Ramos (cell line): ENCODE measurements at regions not wholly inside any gene's neighbourhood (a gene's known extent, or its start where the extent isn't known, plus 50 kb on each side); places are given as distances from the start of the nearest gene placed in this dataset.

Experiments
- in situ Hi-C: fragments of 300-500 bp; cut with MboI; formaldehyde crosslinking; loops from one replicate; pipeline ENCODE4 v1.14.3; 2022; ENCODE audit warnings: low sequenced_read_pairs; ENCODE audit not compliant: unreplicated experiment

DNA sequence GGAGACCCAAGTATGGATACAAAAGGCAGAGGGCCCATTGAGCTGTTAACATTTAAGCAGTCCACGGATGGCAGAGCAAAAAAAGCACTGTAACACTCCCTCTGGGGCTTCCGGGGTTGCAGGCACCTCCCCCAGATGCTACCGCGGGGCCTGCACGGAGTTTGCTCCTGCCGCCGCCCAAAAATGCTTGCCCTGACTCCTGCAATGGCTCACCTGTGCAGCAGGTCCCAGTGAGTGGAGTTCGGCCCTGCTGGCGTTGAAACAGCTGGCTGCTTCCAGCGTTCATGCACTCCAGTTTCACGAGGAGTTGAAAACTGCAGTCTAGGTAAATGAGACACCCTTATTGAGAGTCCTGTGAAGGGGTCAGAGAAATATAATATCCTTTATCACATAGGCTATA is 832.8 kb downstream of the NCAM2 start:
- in situ Hi-C loops: no loop called here

DNA sequence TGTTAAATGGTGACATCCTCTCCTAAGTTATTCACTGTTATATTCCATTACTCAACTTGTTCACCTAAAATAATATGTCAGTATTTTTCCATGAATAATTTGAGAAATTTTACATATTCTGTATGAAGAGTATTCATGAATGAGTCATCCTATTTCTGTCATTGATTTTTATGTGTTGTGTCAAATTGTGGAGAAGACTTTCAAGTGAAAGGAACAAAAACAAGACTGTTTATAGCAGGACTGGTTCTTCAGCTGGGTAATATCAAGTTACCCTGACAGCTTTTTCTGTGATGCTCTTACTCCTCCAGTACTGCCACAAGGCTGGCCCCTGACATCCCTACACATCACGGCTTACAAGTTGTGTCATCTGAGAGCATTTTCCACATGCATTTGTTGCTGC is 847.7 kb downstream of the NCAM2 start:
- in situ Hi-C loops: no loop called here

DNA sequence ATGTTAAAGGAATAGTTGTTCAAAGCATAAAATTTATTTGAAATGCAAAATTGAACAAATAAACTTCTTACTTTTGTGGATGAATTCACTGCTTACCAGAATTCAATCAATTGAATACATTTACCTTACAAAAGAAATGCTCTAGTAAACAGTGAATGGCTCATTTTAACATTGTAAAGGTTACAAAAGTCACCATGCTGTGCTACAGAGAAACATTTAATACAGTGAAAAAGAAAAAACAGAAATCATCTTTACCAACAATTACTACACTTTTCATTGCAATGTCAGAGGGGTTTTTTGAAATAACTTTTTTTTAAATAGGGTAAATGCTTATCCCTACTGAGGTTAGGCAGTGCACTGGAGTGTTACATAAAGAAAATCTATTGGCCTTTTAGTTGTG is 853.0 kb downstream of the NCAM2 start:
- in situ Hi-C loops: no loop called here

DNA sequence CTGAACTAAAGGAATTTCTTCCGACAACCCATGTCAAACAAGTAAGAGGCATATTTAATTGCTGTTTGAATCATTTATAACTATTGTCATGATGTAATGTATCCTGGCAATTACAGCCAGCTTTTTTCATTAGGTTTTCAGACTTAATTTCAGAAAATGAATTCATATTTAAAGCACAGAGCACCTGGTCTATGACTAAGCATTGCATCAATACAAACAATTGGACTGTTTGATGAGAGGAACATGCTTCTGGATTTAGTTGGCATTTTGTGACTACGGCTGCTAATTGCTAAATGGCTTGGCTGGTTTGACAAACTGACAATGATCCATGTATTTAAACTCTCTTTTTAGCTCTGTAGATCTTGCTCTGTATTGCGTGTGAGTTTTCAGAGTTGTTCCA is 853.4 kb downstream of the NCAM2 start:
- in situ Hi-C loops: no loop called here

DNA sequence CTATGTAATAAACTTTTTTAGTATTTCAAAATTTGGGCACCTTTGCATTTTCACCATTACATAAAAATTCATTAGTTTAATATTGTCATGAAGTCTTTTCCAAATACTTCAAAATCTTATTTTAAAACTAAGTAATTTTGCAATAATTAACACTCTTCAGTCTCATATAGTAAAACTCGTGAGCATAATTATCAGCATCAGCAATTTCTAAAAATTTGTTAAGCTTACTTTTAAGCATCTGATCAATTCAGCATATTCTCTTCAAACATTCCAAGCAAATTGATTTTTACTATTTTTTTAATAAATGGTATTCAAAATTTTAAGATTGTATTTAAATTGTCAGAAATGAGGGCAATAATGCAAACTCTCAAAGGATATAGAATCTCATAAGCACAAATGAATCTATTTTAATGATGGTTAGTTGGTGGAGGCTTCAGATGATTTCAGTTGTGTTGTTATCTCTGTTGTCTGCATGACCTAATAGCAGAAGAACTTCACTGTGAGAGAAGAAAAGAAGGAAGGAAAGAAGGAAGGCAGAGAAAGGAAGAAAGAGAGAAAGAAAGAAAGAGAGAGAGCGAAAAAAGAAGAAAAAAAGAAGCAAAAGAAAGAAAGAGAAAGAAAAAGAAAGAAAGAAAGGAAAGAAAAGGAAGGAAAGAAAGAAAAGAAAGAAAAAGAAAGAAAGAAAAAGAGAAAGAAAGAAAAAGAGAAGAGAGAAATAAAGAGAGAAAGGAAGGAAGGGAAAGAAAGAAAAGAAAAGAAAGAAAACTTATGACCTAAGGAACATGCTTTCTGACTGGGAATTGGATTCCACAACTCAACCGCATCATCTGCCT is 860.5 kb downstream of the NCAM2 start:
- in situ Hi-C loops: no loop called here

DNA sequence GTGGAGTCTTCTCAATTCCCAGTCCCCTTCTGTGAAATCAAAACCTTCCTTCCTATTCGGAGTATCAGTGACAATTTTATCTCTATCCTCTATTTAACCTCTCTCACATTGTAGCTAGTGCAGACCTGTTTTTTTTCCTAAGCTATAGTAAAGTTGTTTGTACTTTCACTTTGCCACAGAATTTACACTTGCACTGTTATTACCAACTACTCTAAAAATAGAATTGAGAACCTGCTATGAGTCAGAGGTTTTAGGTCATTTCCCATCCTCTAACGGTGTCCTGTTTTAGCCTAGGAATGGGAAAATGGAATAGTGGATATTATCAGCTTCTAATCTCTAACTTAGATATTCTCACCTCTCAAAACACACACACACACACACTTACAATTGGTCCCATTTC is 862.7 kb downstream of the NCAM2 start:
- in situ Hi-C loops: no loop called here

DNA sequence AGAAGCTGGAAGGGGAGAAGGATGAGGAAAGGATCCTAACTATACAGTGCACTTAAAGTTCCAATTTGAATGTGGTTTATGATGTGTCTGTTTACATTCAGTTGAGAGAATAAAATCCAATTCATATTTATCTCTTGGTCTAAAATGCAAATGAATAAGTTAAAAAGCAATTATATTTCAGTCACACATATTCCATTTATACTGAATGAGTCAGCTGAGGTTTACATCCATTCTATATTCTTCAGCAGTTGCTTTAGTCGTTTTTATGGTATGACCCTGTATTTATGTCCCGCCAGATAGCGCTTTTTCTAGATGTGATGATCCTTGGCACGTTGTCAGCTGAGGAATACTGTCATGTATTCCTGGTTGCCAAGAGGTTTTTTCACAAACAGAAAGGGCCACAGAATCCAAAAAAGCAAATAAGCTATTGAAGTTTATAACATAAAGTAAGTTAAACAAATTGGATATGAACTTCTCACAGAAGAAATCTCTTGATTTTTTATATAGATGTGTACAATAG is 866.2 kb downstream of the NCAM2 start:
- in situ Hi-C loops: no loop called here

DNA sequence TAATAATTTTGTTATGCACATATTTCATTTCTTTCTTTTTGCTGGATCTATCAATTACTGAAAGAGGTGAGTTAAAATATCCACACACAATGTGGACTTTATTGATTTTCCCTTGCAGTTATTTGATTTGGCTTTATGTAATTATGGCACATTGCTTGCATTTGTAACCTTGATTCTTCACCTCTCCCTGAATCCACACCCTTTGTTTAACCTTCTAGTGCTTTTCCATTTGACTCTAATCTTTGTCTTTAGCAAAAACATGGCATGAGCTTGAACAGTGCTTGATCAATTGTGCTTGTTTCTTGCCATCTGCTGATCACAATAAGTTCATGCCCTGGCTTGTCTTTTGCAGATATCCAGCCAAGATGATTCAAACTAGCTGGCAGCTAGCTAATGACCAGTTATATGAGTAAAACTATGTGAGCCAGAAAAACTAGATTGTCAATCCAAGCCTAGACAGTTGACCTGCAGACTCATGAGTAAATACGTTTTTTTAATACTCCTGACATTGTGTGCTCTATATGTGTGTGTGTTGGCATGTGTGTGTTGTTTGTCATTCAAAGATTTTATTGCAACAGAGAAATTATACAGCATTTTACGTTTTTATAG is 899.2 kb downstream of the NCAM2 start:
- in situ Hi-C loops: no loop called here

DNA sequence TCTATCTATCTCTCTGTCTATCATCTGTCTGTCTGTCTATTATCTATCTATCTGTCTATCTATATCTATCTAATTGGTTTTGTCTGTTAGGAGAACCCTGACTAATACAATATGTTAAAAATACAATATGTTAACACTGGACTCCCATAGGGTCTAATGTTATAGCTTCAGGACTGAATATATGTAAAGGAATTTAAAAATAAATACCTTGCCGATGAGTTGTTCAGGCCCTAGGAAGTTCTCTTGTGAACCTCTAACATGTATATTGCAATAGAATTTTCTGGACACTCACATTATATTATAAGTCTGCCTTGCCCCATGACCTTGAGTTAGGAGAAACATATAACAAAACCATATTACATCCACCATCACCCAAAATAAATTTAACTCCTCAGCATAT is 900.6 kb downstream of the NCAM2 start:
- in situ Hi-C loops: no loop called here

DNA sequence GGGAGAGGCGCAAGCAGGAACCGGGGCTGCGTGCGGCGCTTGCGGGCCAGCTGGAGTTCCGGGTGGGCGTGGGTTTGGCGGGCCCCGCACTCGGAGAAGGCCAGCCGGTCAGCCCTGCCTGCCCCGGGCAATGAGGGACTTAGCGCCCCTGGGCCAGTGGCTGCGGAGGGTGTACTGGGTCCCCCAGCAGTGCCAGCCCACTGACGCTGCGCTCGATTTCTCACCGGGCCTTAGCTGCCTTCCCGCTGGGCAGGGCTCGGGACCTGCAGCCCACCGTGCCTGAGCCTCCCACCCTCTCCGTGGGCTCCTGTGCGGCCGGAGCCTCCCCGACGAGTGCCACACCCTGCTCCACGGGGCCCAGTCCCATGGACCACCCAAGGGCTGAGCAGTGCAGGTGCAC is 904.2 kb downstream of the NCAM2 start:
- in situ Hi-C loops: loop anchor here (25.0 kb wide), 1 partner anchor 740 kb away; no protein-coding TSS in a partner anchor

DNA sequence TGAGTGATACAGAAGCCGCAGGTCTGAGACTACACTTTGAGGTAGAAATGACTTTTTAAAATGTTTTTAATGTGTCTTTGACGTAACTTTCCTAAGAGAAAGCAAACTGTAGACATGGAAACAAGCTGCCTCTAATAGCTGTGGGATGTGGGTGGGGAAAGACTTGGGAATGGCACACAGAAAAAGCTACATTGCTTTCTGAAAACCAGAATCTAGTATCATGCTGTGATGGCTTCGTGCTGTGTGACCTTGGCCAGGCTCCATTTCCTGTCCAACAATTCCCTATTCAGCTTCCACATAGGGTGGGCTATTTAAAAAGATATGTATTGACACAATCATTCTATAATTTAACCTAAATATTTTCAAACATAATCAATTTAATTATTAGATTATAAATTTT is 909.1 kb downstream of the NCAM2 start:
- in situ Hi-C loops: loop anchor here (25.0 kb wide), 1 partner anchor 745 kb away; no protein-coding TSS in a partner anchor

DNA sequence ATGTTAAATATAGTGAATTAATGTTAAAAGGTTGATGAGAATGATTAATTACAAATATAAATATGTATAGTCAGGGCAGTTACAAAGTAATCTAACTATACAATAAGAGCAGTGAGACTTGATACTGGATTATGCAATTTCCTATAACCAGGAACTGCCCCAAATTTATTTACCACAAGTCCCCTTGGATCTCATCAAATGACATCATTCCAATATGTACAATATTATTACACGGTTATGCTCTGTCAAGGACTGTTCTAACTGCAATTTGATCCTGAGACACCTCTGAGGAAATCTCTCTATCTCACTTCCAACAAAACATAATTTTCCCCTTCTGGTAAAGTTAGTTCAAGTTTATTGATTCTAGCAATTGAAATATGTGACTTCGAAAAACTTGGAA is 917.6 kb downstream of the NCAM2 start:
- in situ Hi-C loops: loop anchor here (25.0 kb wide), 1 partner anchor 754 kb away; no protein-coding TSS in a partner anchor

DNA sequence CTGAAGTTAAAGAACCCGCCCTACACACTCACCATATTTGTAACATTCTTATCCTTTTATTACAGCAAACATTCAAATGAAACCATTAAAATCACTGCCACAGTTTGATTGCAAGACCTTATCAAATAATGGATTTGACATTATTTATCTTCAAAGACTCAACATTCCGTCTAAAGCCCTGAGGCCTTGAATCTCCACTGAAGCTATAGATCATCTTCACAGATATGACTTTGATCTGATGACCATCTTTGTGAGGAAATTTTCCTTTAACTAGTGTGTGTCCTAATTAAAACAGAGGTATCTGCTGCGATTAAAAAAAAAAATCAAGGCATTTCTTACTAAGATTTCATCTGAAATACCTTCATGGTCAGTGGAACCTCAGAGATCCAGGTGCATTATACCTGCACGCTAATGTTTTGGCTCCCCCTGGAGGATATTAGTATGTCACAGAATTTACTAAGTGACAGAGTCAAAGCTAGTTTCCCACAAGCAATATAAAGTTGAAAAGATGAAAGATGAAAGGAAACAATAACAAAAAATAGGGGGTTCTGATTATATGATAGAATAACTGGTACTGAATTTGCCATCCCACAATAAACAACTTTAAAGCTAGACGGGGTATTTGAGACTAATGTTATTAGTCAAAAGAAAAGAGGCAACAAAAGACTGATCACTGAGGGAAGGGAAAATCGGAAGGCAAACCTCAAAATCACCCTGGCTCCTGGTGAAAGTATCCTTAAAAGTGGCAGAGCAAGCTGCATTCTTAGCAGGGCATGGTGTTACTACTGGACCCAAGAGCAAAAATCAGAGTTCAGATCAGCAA is 923.4 kb downstream of the NCAM2 start:
- in situ Hi-C loops: loop anchor here (25.0 kb wide), 1 partner anchor 759 kb away; no protein-coding TSS in a partner anchor

DNA sequence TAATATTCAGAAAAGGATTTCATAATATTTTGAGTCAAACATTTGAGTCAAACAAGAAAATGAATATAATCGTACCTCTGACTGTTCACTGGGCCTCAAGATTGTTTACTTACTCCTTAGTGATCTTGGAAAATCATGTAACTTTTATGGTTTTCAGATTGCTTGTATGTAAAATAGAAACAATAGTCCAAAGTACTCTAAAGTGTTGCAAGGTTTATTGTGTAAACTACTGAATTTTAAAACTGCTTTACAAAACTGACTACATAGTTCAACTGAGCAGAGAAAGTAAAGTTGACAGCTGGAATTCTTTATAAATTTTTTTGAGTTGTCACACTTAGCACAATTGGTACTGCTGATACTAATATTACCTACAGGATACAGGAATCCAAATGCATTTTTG is 931.0 kb downstream of the NCAM2 start:
- in situ Hi-C loops: no loop called here

DNA sequence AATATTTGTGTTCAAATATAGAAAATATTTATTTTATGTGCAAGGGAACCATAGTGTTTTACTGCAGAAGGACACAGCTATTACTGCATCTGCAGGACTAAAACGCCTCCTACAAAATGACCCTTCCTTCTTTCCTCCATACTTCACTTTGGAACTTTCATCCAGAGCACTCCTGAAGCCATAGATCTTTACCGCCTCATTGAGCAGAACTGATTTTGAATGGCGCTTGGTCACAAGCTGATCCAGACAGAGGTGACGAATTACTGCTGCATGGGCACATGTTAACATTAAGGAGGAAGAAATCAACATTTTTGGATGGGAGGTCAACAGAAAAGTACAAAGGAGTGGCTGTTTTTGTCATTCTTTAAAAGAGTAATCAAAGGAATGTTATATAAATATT is 931.6 kb downstream of the NCAM2 start:
- in situ Hi-C loops: no loop called here

DNA sequence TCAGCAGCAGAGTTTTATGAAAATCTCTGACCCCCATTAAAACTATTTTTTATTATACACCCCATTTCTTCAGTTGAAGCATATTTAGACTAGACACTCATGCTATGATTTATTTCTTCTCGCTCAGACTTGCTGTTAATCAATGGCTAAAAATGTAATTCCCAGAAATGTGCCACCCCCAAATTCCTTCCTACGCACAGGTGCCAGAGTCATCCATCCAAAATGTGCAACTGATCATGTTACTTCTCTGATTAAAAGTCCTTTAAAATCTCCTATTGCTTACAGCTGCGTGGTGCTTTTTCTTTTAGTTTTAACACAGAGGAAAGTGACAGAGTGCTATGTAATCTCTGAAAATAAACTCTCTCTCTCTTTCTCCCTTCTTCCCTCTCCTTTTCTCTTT is 954.4 kb downstream of the NCAM2 start:
- in situ Hi-C loops: no loop called here

DNA sequence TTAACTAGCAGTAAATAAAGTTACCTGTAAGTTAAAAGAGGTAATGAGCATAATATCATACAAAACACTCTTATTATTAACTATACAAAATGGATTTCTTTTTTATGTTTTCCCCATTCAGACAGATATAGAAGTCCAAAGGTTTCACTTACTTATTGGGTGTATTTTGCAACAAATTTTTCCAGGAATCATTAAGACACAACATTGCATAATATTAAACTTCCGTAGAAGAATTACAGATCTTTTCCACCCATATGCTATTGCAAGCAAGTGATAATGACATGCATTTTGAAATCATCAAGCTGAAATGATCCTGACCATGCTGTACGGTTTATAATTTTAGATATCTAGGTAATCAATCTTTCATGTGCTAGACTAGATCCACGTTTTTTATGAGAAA is 957.0 kb downstream of the NCAM2 start:
- in situ Hi-C loops: no loop called here

DNA sequence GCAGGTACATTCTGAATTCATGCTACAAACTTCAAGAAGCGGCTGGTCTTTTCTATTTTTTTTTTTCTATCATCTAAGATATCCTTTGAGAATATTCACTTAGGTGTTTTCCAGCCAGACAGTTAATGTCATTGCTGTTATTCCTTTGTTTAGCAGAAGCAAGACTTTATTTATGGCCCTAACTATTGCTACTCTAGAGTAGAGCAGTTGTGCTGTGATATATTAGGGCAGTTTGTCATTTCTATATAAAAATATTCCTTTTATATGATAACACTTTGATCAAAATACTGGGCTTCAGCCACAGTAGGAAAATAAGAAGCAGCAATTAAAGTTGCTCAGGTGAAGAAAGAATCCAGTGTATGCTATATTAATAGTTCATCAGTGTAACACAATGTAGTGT is 959.3 kb downstream of the NCAM2 start:
- in situ Hi-C loops: no loop called here

DNA sequence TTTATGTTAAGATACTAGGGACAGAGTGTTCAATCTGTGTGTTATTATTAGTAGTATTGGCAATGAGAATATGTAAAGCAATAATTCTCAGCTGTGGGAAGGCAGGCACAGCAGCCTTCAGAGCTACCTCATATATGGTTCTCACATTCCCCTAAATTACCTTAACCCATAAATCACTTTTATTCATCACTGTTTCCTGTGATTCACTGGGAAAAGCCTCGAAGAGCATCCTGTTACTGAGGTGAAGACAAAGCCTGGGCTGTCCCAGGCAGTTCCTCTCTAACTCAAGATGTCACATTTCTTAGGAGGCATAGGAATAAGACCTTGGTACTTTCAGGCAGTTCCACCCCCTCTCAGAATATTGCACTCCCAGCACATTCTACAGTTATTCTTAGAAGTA is 965.7 kb downstream of the NCAM2 start:
- in situ Hi-C loops: no loop called here

DNA sequence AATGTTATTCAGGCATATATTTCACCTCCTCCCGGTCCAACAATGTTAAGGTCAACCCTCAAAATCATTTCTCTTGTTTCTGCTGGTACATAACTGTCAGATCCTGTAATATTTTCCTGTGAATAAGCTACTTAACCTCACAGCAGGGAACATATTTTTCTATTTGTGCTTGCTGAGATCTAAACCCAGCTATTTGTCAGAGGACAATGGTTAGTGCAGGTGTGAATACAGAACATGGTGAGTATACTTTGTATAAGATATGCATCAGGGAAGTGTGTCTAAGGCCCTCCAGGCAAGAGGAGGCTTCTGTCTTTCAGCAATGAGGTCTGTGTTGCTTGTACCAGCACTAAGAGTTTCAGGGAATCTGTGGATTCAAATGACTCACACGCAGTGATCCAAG is 970.6 kb downstream of the NCAM2 start:
- in situ Hi-C loops: no loop called here

DNA sequence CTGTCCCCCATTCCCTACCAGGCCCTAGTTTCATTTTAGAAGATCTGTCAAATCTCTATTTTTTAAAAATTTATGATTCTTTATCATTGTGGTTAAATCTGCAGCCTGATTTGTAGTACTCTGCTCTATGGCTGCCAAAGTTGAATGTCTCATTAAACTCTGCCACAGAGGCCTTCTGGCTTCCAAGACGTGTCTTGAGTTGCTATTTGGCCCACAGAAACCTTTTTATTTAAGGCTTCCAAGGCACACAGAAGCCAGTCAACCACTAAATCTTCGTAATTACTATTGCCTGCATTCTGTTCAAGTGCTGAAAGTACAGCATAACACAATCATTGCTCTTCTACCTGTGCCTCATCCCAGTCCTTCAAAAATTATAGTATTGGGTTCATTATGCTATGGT is 971.0 kb downstream of the NCAM2 start:
- in situ Hi-C loops: no loop called here
